ENCODE measurements at regions not wholly inside any gene's neighbourhood (a gene's known extent, or its start where the extent isn't known, plus 50 kb on each side); places are given as distances from the start of the nearest gene placed in this dataset.

- H3K4me3 ChIP-seq = no peak overlapping the region
- TF ChIP-seq, protein P1, sequence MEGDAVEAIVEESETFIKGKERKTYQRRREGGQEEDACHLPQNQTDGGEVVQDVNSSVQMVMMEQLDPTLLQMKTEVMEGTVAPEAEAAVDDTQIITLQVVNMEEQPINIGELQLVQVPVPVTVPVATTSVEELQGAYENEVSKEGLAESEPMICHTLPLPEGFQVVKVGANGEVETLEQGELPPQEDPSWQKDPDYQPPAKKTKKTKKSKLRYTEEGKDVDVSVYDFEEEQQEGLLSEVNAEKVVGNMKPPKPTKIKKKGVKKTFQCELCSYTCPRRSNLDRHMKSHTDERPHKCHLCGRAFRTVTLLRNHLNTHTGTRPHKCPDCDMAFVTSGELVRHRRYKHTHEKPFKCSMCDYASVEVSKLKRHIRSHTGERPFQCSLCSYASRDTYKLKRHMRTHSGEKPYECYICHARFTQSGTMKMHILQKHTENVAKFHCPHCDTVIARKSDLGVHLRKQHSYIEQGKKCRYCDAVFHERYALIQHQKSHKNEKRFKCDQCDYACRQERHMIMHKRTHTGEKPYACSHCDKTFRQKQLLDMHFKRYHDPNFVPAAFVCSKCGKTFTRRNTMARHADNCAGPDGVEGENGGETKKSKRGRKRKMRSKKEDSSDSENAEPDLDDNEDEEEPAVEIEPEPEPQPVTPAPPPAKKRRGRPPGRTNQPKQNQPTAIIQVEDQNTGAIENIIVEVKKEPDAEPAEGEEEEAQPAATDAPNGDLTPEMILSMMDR (IDR thresholded peaks at IDR 0.05) = no peak
- H3K27ac ChIP-seq = no peak overlapping the region
- no peak for DNase-seq (ENCODE audit: low spot score)
These were observed 1225.9 kb upstream of the EPHA6 start for GRCh38 chr3:95588473-95588872.

GRCh38 chr3:95595416-95596075, 1218.8 kb upstream of the EPHA6 start:
- TF ChIP-seq, protein P1 (IDR thresholded peaks at IDR 0.05) = no peak
- DNase-seq (ENCODE audit: low spot score) = no peak

DNA sequence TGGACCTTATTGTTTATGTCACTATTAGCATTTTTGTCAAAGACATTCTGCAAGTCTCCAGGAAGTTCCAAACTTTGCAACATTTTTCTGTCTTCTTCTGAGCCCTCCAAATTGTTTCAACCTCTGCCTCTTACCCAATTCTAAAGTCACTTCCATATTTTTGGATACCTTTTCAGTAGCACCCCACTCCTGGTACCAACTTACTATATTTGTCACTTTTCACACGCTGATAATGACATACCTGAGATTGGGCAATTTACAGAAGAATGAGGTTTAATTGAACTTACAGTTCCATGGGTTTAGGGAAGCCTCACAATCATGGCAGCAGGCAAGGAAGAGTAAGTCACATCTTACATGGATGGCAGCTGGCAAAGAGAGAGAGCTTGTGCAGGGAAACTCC, 1206.5 kb upstream of the EPHA6 start:
- no peak for DNase-seq (ENCODE audit: low spot score)
- TF ChIP-seq, protein P1 (IDR thresholded peaks at IDR 0.05) = no peak
- no peak overlapping the region for H3K4me3 ChIP-seq
- H3K27ac ChIP-seq = no peak overlapping the region

More at GRCh38 chr3:95595416-95596075, 1218.8 kb upstream of the EPHA6 start:
- no peak overlapping the region for H3K27ac ChIP-seq
- H3K4me3 ChIP-seq = no peak overlapping the region

GRCh38 chr3:95609411-95609810, 1205.0 kb upstream of the EPHA6 start:
- DNase-seq (ENCODE audit: low spot score) = no peak
- H3K27ac ChIP-seq = no peak overlapping the region
- TF ChIP-seq, protein P1 (IDR thresholded peaks at IDR 0.05) = no peak
- no peak overlapping the region for H3K4me3 ChIP-seq

- TF ChIP-seq, protein P1 (IDR thresholded peaks at IDR 0.05) = no peak
- H3K4me3 ChIP-seq = no peak overlapping the region
- no peak for DNase-seq (ENCODE audit: low spot score)
- H3K27ac ChIP-seq = no peak overlapping the region
These were observed 1201.8 kb upstream of the EPHA6 start for GRCh38 chr3:95612611-95613010.

DNA sequence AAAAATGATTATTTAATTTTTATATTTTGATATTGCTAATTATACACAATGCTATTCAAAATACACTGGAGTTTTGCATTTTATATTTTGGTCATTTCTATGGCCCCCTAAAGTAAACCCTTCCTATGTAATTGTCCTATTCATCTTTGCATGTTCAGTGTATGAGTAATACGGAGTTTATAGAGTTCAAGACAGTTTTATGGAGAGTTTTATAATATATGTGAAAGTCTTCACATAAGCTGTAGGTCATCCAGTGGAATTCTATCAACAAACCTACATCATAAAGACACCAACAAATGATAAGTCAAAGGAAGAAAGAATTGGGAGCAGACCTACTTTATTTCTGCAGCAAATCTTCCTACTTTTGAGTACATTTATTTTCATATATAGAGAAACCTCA, 1200.4 kb upstream of the EPHA6 start:
- TF ChIP-seq, protein P1 (IDR thresholded peaks at IDR 0.05) = no peak
- DNase-seq (ENCODE audit: low spot score) = no peak
- H3K27ac ChIP-seq = no peak overlapping the region

DNA sequence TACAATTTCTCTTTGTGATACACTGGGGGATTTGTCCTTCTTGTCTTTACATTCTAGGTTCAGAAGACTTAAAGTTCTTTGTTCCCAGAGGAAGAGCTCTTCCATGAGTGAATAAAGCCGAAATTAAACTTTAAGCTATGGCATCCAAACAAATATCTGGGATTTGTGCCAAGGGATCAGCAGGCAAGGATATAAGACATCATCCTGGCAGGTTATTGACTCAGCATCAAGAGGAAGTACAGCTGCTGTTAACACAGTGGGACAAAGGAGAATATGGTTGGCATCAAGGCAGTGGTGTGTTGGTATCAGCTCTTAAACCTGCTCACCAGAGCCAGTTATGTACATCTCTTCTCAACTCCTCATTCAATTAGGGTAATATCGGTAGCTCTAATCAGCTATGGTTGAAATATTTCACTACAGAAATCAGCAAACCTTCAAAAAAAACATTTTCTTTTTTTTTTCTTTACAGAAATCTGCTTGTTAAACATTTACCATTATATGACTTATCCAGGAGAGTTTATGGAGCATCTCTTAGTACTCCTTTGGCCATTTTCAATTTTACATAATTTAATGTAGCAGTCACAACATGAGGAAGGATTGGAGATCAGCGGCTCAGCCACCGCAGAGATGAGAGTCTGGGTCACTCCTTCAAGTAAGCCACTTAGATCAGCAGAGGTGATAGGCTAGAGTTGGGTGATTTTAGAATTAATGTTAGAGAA, 1198.6 kb upstream of the EPHA6 start:
- H3K27ac ChIP-seq = no peak overlapping the region
- TF ChIP-seq, protein P1 (IDR thresholded peaks at IDR 0.05) = no peak
- DNase-seq (ENCODE audit: low spot score) = no peak
- H3K4me3 ChIP-seq = no peak overlapping the region

More for the DNA sequence above, 1200.4 kb upstream of the EPHA6 start:
- H3K4me3 ChIP-seq = no peak overlapping the region

All from coronary artery (tissue), 2 donors.